Right lobe of liver (tissue), 6 donors: ENCODE measurements at regions not wholly inside any gene's neighbourhood (a gene's known extent, or its start where the extent isn't known, plus 50 kb on each side); places are given as distances from the start of the nearest gene placed in this dataset.

ENCODE experiments used
- ATAC-seq, 4 donors: fragments of 200-7000 bp; cut with Tn5 transposase; one replicate each; pipeline ENCODE4 v1.9.1; 2020; ENCODE audit warnings: mild to moderate bottlenecking in 4 of 4, moderate library complexity in 4 of 4
- DNase-seq, 3 donors: peaks; one replicate each; pipeline ENCODE4 v3.0.0-alpha.2; 2020
- H3K27ac ChIP-seq, 3 donors: fragments of 200-600 bp; one replicate each; pipeline ENCODE4 v1.8.0; 2022
- H3K27me3 ChIP-seq, 2 donors: fragments of 200-600 bp; one replicate each; pipeline ENCODE4 v1.8.0; 2022
- H3K36me3 ChIP-seq, 4 donors: fragments of 200-600 bp; sonication (generic) in 1 of 4; one replicate each; pipeline versions ENCODE4 v1.5.1 to v1.8.0; 2017 to 2022; ENCODE audit warnings: control low read depth in 1 of 4
- H3K4me1 ChIP-seq, 4 donors: fragments of 200-600 bp; sonication (generic) in 1 of 4; one replicate each; pipeline versions ENCODE4 v1.5.1 to v1.8.0; 2017 to 2022; ENCODE audit warnings: control low read depth in 1 of 4
- H3K4me3 ChIP-seq, 3 donors: fragments of 200-600 bp; one replicate each; pipeline ENCODE4 v1.8.0; 2022
- H3K9me3 ChIP-seq, 4 donors: fragments of 200-600 bp; sonication (generic) in 1 of 4; one replicate each; pipeline versions ENCODE4 v1.5.1 to v1.8.0; 2017 to 2022; ENCODE audit warnings: control low read depth in 1 of 4
- CTCF ChIP-seq, 4 donors: fragments of 200-600 bp in 3 of 4; fragments of 450-650 bp in 1 of 4; IDR thresholded peaks; one replicate each; pipeline versions ENCODE4 v1.5.1 to v1.8.0; 2016 to 2022; ENCODE audit warnings: antibody characterized with exemption in 4 of 4, mild to moderate bottlenecking in 2 of 4
- POLR2A ChIP-seq: fragments of 450-650 bp; IDR thresholded peaks from one replicate; pipeline ENCODE4 v1.6.1; 2017; ENCODE audit warnings: antibody characterized with exemption, mild to moderate bottlenecking
- WGBS: methylation state at CpG from one replicate; pipeline ENCODE4 v1.1.6; 2018; ENCODE audit warnings: low coverage, low lambda C conversion rate; ENCODE audit not compliant: insufficient coverage; ENCODE audit errors: missing lambda C conversion rate; 5-methylcytosine and 5-hydroxymethylcytosine counted together
- intact Hi-C, 2 donors: fragments of 100-400 bp; cut with DNase I; formaldehyde crosslinking; loops; one replicate each; pipeline versions ENCODE4 v1.11.2 to v1.14.1; 2022
- donor health status: DM: no; HTN: yes; CAD: no.
- donor health status: DM: no; HTN: no; CAD: no.
- donor health status: DM: no; HTN: no; CAD: no.
- donor health status: DM: no; HTN: yes; CAD: no.
- donor health status: DM: no; HTN: yes; CAD: no.

GRCh38 chr4:188262464-188262863 is 123.2 kb downstream of the TRIML1 start:
- no peak overlapping the region for H3K4me3 ChIP-seq
- no peak for TF ChIP-seq POLR2A
- TF ChIP-seq CTCF (IDR thresholded peaks at IDR 0.05) = no peak
- H3K27me3 ChIP-seq = no peaks in the 10 kb centered on the region
- H3K9me3 ChIP-seq = no peaks in the 10 kb centered on the region
- ATAC-seq (no peak), DNase-seq (no peak)
- intact Hi-C loops = no loop called here
- no peaks in the 10 kb centered on the region for H3K4me1 ChIP-seq
- H3K27ac ChIP-seq = no peak overlapping the region
- 60% methylated on average over 10 of the region's 10 CpGs for WGBS
- H3K36me3 ChIP-seq = no peaks in the 10 kb centered on the region

GRCh38 chr4:188263321-188263720 is 124.1 kb downstream of the TRIML1 start:
- Histone ChIP-seq H3K36me3 (no peaks in the 10 kb centered on the region), H3K27me3 (no peaks in the 10 kb centered on the region), H3K27ac (no peak overlapping the region), H3K4me3 (no peak overlapping the region), H3K9me3 (no peaks in the 10 kb centered on the region), H3K4me1 (no peaks in the 10 kb centered on the region)
- ATAC-seq (no peak), DNase-seq (no peak)
- 75% methylated on average over 5 of the region's 5 CpGs for WGBS
- TF ChIP-seq CTCF (IDR thresholded peaks at IDR 0.05) = no peak
- no peak for TF ChIP-seq POLR2A
- intact Hi-C loops = no loop called here

GRCh38 chr4:188266386-188266785 is 127.1 kb downstream of the TRIML1 start:
- TF ChIP-seq POLR2A (no peak), CTCF (IDR thresholded peaks at IDR 0.05) (no peak)
- Histone ChIP-seq H3K27ac (no peak overlapping the region), H3K4me1 (no peaks in the 10 kb centered on the region), H3K27me3 (no peaks in the 10 kb centered on the region), H3K36me3 (no peaks in the 10 kb centered on the region), H3K9me3 (no peaks in the 10 kb centered on the region), H3K4me3 (no peak overlapping the region)
- WGBS = 37% methylated on average over 6 of the region's 6 CpGs
- no peak for DNase-seq
- no peak for ATAC-seq
- intact Hi-C loops = no loop called here

GRCh38 chr4:188268131-188268908 is 129.1 kb downstream of the TRIML1 start:
- Histone ChIP-seq H3K27ac (no peak overlapping the region), H3K4me3 (no peak overlapping the region), H3K9me3 (no peaks in the 10 kb centered on the region), H3K4me1 (no peaks in the 10 kb centered on the region), H3K27me3 (no peaks in the 10 kb centered on the region), H3K36me3 (no peaks in the 10 kb centered on the region)
- TF ChIP-seq POLR2A (no peak), CTCF (IDR thresholded peaks at IDR 0.05) (no peak)
- ATAC-seq = no peak
- 49% methylated on average over 6 of the region's 13 CpGs for WGBS
- intact Hi-C loops = no loop called here
- DNase-seq = no peak
